HG02610 (cell line): ENCODE measurements at regions not wholly inside any gene's neighbourhood (a gene's known extent, or its start where the extent isn't known, plus 50 kb on each side); places are given as distances from the start of the nearest gene placed in this dataset.

Experiments
- ATAC-seq: cut with Tn5 transposase; IDR thresholded peaks from one replicate; pipeline ENCODE4 v1.9.1; 2021; ENCODE audit warnings: mild to moderate bottlenecking, moderate library complexity; ENCODE audit not compliant: unreplicated experiment

- ATAC-seq = no peak
These were observed 221.2 kb downstream of the TMEM167A start for GRCh38 chr5:82855893-82856550.

GRCh38 chr5:82854956-82855355 is 222.2 kb downstream of the TMEM167A start:
- no peak for ATAC-seq

DNA sequence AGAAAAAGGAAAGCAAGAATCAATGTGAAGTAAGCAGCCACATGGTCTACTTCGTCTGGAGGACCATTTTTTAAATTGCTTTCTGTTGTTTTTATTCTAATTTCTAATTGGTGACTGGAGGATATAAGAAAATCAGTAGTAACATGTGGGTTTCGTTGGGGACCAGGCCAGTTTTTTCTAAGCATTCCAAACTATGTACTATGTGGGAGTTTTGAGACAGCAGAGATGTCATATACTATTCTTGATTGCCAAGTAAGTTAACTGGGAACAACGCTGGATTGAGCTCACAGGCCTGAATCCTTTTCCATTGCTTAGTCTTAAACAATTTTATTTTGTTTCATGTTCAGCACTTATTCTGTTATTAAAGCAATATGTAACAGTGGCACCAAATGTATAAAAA is 225.7 kb downstream of the TMEM167A start:
- ATAC-seq = no peak

- ATAC-seq = no peak
These were observed 226.8 kb downstream of the TMEM167A start for GRCh38 chr5:82850393-82850792.

GRCh38 chr5:82849885-82850284 is 227.3 kb downstream of the TMEM167A start:
- ATAC-seq = no peak

- ATAC-seq = no peak
These were observed 229.6 kb downstream of the TMEM167A start for GRCh38 chr5:82847562-82847961.

- no peak for ATAC-seq
These were observed 237.3 kb downstream of the TMEM167A start for GRCh38 chr5:82839881-82840280.

DNA sequence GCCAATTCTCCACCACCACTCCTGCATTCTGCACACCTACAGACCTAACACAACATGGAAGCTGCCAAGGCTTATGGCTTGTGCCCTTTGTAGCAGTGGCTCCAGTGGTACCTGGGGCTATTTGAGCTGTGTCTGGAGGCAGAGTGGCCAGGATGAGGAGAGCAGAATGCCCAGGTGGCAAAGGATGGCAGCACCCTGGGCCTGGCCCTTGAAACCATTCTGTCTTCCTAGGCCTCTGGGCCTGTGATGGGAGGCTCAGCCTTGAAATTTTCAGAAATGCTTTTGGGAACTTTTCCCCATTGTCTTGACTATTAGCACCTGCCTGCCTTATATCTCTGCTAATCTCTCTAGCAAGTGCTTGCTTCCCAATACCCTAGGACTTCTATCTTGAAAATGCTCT is 241.7 kb downstream of the TMEM167A start:
- ATAC-seq = no peak

- ATAC-seq = no peak
These were observed 243.0 kb downstream of the TMEM167A start for GRCh38 chr5:82834151-82834550.

DNA sequence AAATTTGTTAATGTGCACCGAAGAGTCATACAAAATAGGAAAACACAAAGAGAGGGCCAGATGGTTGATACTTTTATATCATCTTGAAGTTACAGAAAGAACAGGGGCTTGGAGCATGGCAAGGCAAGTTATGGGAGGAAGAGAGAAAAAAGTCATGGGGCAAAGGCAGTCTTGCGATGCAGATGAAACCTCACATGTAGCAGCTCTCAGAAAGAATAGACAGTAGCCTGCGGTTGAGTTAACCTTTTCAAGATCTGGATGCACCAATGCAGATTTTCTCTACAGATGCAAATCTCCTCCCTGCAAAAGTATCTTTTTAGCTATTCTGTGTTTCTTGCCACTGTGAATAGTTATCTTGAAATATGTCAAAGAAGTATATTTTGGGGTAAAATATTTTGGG is 243.9 kb downstream of the TMEM167A start:
- no peak for ATAC-seq

DNA sequence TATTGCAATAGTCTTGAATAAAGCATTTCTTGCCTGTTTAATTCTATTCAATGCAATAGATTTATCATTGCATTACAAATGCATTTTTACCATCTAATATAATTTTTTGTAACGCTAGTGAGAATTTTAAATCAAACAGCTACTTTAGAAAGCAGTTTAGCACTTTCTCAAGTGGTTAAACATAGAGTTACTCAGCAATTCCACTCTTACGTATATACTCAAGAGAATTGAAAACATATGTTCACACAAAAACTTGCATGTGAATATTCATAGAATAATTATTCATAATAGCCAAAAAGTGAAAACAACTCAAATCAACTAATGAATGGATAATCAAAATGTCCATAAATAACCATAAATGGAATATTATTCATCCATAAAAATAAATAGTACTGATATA is 244.7 kb downstream of the TMEM167A start:
- no peak for ATAC-seq

DNA sequence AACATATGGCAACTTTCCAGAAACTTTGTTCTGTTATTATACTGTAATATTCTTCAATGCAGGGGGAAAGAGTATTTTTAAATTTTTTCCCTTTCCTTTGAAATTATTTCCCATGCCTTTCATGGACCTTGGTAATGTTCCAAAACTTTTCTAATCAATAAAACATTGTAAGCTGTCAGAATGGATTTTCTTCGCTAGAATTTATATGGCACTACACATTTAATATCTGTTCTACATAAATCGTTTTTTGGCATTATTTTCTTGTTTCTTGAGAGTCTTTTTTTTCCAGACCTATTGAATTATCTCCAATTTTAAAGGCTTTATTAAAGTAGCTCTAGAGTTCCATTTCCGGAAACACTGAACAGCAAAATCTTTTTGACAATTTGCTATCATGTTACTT is 249.0 kb downstream of the TMEM167A start:
- no peak for ATAC-seq

DNA sequence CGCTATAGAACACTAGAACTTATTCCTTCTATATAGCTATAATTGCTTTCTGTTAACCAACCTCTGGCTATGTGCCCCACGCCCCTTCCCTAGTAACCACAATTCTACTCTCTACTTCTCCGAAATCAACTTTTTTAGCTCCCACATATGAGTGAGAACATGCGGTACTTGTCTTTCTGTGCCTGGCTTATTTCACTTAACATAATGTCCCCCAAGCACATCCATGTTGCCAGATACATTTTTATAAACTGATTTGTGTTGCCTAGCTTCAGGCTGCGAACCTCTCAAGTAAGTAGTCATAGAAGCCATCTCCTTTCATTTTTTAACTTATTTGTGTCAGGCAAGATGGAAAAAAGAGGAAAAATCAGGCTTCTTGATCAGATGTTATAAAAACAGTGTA is 249.5 kb downstream of the TMEM167A start:
- no peak for ATAC-seq

- ATAC-seq = no peak
These were observed 254.6 kb downstream of the TMEM167A start for GRCh38 chr5:82822634-82822927.

DNA sequence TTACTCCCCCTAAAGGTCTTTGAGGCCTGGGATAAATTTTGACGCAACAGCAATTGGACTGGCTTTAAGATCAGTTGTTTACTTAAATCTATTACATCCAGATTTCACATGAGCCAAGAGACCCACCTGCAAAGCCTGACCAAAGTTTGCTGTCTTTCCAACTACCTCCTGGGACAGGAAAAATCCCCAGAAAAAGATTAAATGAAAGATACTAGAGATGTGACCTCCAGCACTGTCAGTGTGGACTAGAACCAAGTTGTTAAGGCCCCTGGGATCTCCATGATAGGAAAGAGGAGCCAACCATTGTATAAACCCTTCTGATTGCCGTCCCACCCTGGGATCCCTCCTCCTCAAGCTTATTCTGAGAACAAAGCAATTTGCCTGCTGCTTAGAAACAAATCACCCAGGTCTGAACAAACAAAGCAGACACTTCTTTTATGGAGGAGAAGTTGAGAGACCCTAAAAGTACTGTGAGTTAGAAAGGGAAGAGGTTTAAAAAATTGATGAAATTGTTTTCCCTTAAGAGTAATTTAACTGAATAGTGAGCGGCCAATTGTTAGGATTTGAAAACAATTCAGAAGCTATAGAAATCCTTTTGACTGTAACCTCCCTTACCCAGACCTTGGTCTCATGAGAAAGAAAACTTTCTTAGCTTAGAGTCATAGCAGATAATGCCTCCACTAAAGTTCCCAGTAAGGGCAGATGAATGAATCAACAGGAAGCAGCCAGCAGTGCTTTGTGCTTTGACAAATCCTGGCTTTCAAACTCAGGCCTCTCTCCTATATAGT is 255.2 kb downstream of the TMEM167A start:
- no peak for ATAC-seq

- peak; percentile 64 for ATAC-seq
These were observed 256.0 kb downstream of the TMEM167A start for GRCh38 chr5:82820961-82821845.

- no peak for ATAC-seq
These were observed 257.0 kb downstream of the TMEM167A start for GRCh38 chr5:82820188-82820587.

GRCh38 chr5:82817897-82818676 is 259.1 kb downstream of the TMEM167A start:
- ATAC-seq = peak; percentile 48

DNA sequence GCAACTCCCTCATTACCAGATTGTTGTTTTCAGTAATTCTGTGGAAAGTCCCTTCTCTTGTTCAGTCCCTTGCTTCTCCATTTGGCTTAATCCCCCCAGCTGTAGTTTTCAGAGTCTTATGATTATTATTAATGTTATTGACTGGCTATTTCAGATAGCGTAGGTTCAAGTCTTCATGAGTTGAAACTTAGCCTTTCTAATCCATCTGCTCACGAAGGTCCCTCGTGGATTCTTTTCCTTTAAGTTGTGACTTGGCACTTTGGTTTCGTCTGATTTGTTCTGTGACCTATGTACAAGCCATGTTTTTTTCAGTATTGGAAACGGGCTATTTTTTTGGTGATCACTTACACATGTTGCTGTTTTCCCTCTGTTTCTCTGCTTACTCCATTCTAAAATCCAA is 260.3 kb downstream of the TMEM167A start:
- no peak for ATAC-seq

DNA sequence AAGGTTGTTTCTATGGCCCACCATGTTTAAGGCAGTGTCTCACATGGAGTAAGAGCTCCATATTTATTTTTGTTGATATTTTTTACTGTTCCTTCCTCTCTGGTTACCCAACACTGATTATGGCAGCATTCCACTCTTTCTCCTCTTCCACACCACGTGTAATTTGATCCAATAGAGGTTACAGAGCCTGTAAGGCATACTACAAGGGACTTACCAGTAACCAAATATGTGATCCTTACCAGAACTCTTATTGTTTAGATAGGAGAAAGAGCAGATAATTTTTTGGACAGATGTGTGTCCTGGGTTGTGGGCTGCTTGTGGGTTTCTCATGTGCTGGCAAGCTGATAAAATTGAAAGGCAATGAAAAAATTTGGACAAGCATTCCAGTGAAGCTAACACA is 261.3 kb downstream of the TMEM167A start:
- ATAC-seq = no peak

DNA sequence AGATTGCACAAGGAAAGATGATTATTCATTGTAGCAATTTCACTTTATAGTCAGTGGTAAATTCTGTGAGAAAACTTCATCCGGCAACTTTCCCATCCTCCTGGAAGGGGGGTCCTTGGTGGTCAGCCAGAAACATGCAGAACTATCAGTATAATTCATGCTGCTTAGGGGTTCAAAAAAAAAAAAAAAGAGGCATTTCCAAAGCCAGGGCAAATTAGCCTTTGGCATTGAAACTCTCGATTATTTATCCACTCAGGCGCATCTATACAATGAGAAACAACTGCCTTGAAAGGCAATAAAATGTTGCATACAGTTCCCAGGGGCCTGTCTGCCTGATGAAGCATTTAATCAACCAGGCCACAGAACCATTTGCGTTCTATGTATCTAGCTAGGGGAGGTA is 263.3 kb downstream of the TMEM167A start:
- ATAC-seq = no peak
